Omental fat pad (tissue), 3 donors: ENCODE measurements at regions not wholly inside any gene's neighbourhood (a gene's known extent, or its start where the extent isn't known, plus 50 kb on each side); places are given as distances from the start of the nearest gene placed in this dataset.

Experiments used
- ATAC-seq: fragments of 150-250 bp; one replicate; pipeline ENCODE4 v1.9.1; 2016; ENCODE audit warnings: mild to moderate bottlenecking, moderate library complexity; ENCODE audit not compliant: low FRiP score
- DNase-seq: peaks from one replicate; pipeline ENCODE4 v3.0.0-alpha.2; 2019; ENCODE audit warnings: low spot score
- CTCF ChIP-seq, 3 donors: fragments of 450-650 bp; IDR thresholded peaks; one replicate each; pipeline ENCODE4 v1.5.1; 2016 to 2017; ENCODE audit warnings: antibody characterized with exemption in 3 of 3, mild to moderate bottlenecking in 3 of 3, moderate library complexity in 2 of 3

- no peak for TF ChIP-seq CTCF (IDR thresholded peaks at IDR 0.05)
- DNase-seq (no peak), ATAC-seq (no peak)
Measured at GRCh38 chr4:20412072-20412471, 160.4 kb downstream of the SLIT2 start.

GRCh38 chr4:20416800-20417199, 165.1 kb downstream of the SLIT2 start:
- ATAC-seq: no peak
- no peak for DNase-seq
- TF ChIP-seq CTCF (IDR thresholded peaks at IDR 0.05): no peak

GRCh38 chr4:20418861-20419451, 167.3 kb downstream of the SLIT2 start:
- DNase-seq (no peak), ATAC-seq (peak; percentile 73)
- TF ChIP-seq CTCF (IDR thresholded peaks at IDR 0.05): no peak

- ATAC-seq (no peak), DNase-seq (no peak)
- TF ChIP-seq CTCF (IDR thresholded peaks at IDR 0.05): no peak
Measured at GRCh38 chr4:20420916-20421602, 169.4 kb downstream of the SLIT2 start.

GRCh38 chr4:20421603-20421985, 169.9 kb downstream of the SLIT2 start:
- DNase-seq (no peak), ATAC-seq (no peak)
- TF ChIP-seq CTCF (IDR thresholded peaks at IDR 0.05): no peak

- ATAC-seq (peak; percentile 70), DNase-seq (no peak)
- no peak for TF ChIP-seq CTCF (IDR thresholded peaks at IDR 0.05)
Measured at GRCh38 chr4:20422398-20422797, 170.7 kb downstream of the SLIT2 start.

- ATAC-seq: no peak
- no peak for TF ChIP-seq CTCF (IDR thresholded peaks at IDR 0.05)
- DNase-seq: no peak
Measured at GRCh38 chr4:20423420-20423819, 171.7 kb downstream of the SLIT2 start.
